HG03439 (cell line): ENCODE measurements at regions not wholly inside any gene's neighbourhood (a gene's known extent, or its start where the extent isn't known, plus 50 kb on each side); places are given as distances from the start of the nearest gene placed in this dataset.

Source experiments
- ATAC-seq: cut with Tn5 transposase; IDR thresholded peaks from one replicate; pipeline ENCODE4 v1.9.1; 2021; ENCODE audit warnings: mild to moderate bottlenecking, moderate library complexity; ENCODE audit not compliant: unreplicated experiment

GRCh38 chr7:41197769-41198168, 505.1 kb downstream of the INHBA start:
- ATAC-seq: no peak

DNA sequence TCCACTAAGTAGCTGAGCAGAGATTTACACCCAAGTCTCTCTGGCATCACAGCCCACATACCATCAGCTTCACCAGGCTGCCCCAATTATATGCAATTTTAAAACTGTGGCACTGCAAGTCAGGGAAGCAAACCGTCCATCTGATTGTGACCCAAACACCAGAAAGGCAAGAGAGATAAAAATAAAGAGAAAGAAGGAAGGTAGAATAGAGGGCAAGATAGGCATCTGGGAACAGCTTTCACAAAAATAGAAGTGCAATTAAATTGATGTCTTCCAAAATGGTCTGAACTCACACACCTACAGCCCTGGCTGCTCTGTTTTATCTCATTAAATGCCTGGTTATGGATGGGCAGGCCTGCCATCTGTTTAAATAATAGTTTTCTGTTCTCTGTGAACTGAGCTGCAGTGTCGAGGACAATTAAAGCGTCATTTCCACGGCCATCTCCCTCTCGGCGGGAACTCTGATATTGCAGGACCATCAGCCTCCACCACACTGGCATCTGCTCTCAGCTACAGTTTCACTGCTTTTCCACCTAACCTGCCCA, 509.1 kb downstream of the INHBA start:
- ATAC-seq: no peak

DNA sequence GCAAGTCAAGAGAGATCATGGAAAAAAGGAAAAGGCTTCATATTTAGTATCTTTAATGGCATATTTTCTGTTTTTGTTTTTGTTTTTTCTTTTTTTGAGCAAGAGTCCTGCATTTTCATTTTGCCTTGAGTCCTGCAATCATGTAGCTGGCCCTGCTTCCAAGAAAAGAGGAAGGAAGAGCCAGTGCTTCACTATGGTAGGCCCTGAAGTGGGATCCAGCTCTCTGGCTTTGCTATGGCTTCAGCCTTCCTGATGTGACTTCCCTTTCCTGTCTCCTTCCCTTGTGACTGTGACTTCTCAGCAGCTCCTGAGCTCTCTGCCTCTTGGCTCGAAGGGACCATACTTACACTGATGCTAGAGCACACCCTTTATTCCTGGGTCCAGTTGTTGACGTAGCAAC, 512.3 kb downstream of the INHBA start:
- no peak for ATAC-seq

DNA sequence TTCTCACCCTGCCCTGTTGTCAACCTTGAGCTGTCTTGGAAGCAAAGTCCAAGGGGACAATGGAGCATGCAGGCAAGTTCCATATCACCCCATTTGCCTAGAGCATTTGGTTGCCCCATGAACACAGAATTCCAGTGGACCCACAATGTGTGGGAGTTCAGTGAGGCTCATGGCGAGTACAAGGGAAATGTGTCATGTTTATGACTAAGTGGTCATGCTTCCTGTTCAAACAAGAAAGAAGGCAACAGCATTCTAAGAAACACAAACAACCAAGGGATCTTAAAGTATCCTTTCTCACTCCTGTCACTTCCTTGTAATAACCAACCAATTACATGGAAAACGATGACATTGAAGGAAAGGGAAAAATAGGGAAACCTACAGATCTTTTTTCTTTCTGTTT, 513.0 kb downstream of the INHBA start:
- no peak for ATAC-seq

- ATAC-seq: no peak
Observed at GRCh38 chr7:41188163-41189130, 514.4 kb downstream of the INHBA start.

DNA sequence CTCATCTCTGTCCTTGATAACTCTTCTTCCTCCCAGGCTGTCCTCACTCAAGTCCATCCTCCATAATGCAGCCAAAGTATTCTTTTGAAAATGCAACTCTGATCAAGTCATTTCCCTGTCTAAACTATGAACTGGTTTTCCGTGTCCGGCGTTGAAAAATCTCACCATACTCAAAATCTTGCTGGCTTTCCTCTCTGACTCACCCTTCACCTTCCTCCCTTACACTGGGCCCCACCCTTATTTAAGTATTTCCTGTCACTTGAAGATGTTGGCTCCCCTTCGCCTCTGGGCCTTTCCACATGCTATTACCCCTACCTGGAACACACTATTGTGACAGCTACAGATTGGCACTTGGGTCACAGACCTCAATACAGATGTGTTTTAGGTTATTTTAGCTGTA, 515.6 kb downstream of the INHBA start:
- no peak for ATAC-seq

GRCh38 chr7:41185851-41186250, 517.0 kb downstream of the INHBA start:
- ATAC-seq: no peak

- ATAC-seq: no peak
Observed at GRCh38 chr7:41183741-41184140, 519.1 kb downstream of the INHBA start.

GRCh38 chr7:41182782-41183181, 520.1 kb downstream of the INHBA start:
- ATAC-seq: no peak

GRCh38 chr7:41175435-41175834, 527.5 kb downstream of the INHBA start:
- ATAC-seq: no peak

DNA sequence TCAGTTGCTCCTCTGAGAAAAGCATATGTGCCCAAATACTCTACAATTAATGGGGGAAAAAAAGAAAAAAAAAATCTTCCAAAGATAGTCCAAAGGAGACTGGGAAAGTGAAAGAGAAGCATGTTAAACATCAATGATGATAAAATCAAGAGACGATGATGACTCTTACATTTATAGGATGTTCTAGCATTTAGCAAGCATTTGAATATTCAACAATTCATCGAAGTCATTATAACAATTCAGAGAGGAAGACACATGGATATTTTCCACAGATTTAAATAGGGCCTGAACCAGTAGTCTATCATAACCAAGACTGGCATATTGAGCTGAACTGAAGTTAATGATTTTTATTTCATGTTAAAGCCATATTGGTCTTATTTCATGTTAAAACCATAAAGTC, 528.4 kb downstream of the INHBA start:
- ATAC-seq: no peak

DNA sequence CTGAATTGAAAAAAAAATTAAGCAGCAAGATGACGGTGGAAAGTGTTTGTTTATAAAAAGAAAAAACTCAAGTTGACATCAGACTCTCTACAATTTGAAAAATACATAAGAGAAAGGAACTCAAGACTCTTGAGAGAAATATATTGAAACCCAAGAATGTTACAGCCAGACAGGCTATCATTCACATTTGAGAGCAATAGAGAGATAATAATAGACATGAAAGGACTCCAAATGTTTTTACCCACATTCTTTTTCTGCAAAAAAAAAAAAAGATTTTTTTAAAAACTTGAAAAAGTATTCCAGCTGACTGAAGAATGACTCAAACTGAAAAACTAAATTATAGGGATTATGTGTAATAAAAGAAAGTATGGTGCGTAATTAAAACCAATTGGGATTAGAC, 532.4 kb downstream of the INHBA start:
- no peak for ATAC-seq

DNA sequence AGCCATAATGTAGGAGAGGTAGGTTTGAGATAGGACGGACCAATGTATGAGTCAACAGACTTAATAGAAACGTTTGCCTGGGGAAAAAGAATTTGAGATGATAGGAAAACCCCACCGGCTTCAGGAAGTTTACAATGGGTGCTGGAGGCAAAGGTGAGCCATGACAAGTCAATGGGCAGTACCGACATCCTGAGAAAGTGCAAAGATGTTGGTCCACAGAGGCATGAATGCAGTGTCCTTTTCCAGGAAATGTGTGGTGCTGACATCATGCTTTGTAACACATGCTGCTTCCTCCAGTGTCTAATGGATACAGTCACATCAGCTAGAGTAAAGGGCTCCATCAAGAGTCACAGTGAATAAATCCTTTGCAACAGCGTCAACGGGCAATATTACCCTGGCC, 533.6 kb downstream of the INHBA start:
- ATAC-seq: no peak

- ATAC-seq: no peak
Observed at GRCh38 chr7:41167836-41168235, 535.1 kb downstream of the INHBA start.

DNA sequence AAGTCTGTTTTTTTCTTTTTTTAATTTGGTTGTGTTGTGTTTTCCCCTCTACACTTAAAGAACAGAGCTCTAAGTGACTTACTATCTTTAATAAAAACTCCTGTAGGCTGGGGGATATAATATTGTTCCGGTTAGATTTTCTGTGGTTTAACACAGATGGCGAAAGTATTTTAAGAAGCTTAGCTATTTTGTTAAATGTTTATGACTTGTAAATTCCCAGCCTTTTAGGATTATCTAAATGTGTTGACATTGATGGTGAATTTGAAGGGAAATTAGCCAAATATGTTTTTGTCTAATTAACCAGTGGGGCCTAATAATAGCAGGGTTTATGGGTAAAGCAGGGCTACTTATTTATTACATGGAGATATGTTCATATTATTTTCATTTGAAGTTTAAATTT, 538.5 kb downstream of the INHBA start:
- no peak for ATAC-seq

DNA sequence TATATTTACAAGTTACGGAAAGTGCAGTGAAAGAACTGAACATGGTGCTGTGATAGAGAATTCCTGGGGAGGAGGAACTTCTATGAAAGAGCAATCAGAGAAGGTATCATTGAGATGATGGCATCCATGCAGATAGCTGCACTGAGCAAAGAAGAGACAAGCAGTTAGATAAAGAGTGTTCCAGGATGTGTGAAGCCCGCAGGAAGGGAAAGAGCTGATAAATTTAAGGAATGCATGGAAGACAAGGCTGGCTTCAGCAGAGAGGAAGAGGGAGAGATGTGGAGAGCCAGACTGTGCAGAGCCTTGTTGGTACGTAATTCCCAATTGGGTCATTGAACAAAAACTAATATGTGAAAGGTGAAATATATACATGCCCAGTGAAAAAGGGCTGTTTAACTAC, 538.9 kb downstream of the INHBA start:
- no peak for ATAC-seq

- no peak for ATAC-seq
Observed at GRCh38 chr7:41162612-41163011, 540.3 kb downstream of the INHBA start.

GRCh38 chr7:41161041-41161587, 541.8 kb downstream of the INHBA start:
- ATAC-seq: no peak

DNA sequence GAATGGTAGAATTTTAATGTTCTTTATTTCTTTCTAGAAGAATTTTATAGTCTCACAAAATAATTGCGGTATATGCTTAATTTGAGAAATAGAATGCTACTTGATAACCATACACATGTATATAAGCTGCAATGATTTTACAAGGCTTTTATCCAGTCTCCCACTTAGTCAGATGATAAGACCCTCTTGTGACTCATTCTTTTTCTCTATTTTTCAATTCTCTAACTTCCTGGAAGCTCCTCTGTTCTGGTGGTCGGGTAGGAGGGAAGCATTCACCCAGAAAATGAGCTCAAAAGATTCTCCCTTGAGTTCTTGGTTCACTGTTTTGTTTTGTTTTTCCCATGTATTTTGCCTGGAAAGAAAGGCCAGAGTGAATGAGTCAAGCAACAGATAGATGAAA, 546.6 kb downstream of the INHBA start:
- no peak for ATAC-seq

DNA sequence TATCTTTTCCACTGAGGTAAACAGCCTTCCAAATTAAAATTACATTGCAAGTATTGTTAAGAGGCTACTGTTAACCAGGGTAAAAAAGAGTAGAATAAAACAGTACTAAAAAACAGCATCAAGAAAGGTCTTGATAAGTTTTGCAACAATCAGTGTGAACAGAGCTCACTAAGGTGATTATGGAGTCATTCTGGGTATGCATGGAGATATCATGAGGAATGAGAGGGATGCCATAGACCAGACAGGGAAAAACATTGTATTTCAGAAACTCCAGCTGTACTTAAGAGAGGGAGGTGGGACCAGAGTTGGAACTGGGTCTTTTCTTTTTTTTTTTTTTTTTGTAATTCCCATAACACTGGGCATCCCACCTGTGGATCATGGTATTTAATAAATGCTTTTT, 549.6 kb downstream of the INHBA start:
- ATAC-seq: no peak

DNA sequence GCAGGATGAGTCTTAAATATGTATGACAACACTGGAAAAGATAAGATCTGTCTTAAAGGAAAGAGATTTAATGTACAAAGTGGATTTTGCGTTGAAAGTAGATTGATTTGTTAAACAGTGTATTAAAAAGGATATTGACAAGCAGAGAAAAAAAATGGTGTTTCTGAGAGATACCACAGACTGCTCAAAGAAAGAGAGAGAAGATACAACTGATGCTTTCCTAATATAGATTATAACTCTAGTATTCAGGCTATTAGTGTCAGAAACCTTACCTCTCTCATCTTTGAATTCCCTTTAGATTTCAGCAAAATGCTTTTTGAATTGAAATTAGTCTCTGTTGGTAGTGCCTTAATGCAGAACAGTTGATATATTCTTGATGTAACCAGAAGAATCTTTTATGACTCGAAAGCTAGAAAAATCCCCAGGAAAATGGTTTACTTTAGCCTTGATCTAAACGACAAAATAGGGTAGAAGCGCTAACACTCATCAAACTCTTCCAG, 550.7 kb downstream of the INHBA start:
- ATAC-seq: no peak

DNA sequence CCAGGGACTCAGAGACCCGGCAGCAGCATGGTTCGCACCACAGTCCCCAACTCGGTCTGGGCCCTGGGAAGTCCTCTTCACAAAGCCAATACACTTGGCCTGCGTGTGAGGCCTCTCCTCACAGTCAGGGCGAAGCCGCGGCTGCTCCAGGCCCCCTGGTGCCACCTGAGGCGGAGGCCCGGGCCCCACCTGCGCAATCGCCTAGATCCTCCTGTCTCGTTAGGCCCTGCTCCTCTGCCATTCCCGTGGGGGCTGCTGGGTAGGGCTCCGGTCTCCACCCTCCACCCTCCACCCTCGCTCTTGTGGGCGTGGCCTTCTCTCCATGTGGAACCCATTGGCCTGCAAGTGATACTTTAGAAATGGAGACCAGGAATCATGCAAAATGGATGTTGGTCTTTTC, 553.3 kb downstream of the INHBA start:
- no peak for ATAC-seq
